HEK293 (cell line): ENCODE measurements at regions not wholly inside any gene's neighbourhood (a gene's known extent, or its start where the extent isn't known, plus 50 kb on each side); places are given as distances from the start of the nearest gene placed in this dataset.

Experiments used
- CTCF ChIP-seq: fragments of 450-650 bp; formaldehyde crosslinking; IDR thresholded peaks from 2 replicates; pipeline ENCODE4 v1.5.1; 2016; ENCODE audit warnings: missing biosample characterization, missing genetic modification characterization
- GLI4 ChIP-seq: fragments of 450-650 bp; formaldehyde crosslinking; IDR thresholded peaks from 2 replicates; pipeline ENCODE4 v1.5.1; 2016; ENCODE audit warnings: missing biosample characterization, missing genetic modification characterization
- OSR2 ChIP-seq: fragments of 450-650 bp; formaldehyde crosslinking; IDR thresholded peaks from 2 replicates; pipeline ENCODE4 v1.5.1; 2016; ENCODE audit warnings: missing biosample characterization, missing genetic modification characterization
- TRIM28 ChIP-seq: IDR thresholded peaks from 2 replicates; pipeline ENCODE4 v1.6.1; 2011; ENCODE audit warnings: low read length, control low read depth, borderline replicate concordance
- ZBTB20 ChIP-seq: fragments of 450-650 bp; formaldehyde crosslinking; IDR thresholded peaks from 2 replicates; pipeline ENCODE4 v1.5.1; 2016; ENCODE audit warnings: missing biosample characterization, missing genetic modification characterization
- ZNF398 ChIP-seq: fragments of 450-650 bp; formaldehyde crosslinking; IDR thresholded peaks from 2 replicates; pipeline ENCODE4 v1.5.1; 2017; ENCODE audit warnings: missing biosample characterization, missing genetic modification characterization
- ZNF513 ChIP-seq: fragments of 450-650 bp; IDR thresholded peaks from 2 replicates; pipeline ENCODE4 v1.5.1; 2018; ENCODE audit warnings: missing biosample characterization, missing genetic modification characterization
- ZNF530 ChIP-seq: fragments of 450-650 bp; formaldehyde crosslinking; IDR thresholded peaks from 2 replicates; pipeline ENCODE4 v1.5.1; 2016; ENCODE audit warnings: low read depth, missing biosample characterization, missing genetic modification characterization
- ZNF629 ChIP-seq: fragments of 450-650 bp; formaldehyde crosslinking; IDR thresholded peaks from 2 replicates; pipeline ENCODE4 v1.5.1; 2017; ENCODE audit warnings: missing biosample characterization, missing genetic modification characterization
- TF ChIP-seq, protein P1 (sequence below): fragments of 450-650 bp; formaldehyde crosslinking; IDR thresholded peaks from 2 replicates; pipeline ENCODE4 v1.5.1; 2017; ENCODE audit warnings: missing biosample characterization, missing genetic modification characterization
- TF ChIP-seq, protein P2 (sequence below): fragments of 450-650 bp; formaldehyde crosslinking; IDR thresholded peaks from 2 replicates; pipeline ENCODE4 v1.5.1; 2016; ENCODE audit warnings: missing biosample characterization, missing genetic modification characterization

DNA sequence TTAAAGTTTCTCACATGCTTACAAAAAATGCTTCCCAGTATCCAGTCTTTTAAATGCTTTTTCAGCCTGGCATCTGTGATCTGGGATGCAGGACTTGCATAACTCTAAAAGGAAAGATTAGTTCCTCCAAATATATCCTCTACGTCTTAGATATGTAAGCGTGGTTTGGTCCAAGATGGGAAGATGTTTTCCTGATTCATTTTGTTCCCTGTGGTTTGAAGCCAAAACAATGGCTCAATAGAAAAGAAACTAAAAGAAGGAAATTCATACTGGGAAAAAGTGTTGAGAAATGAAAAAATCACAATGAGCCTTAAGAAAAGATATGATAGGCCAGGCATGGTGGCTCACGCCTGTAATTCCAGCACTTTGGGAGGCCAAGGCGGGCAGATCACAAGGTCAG is 1002.8 kb downstream of the NAALADL2 start:
- TF ChIP-seq TRIM28 (no peak), ZNF398 (tag by site-specific recombination) (no peak), ZNF530 (no peak), OSR2 (tag by site-specific recombination) (no peak), ZBTB20 (no peak), GLI4 (tag by site-specific recombination) (no peak), ZNF629 (tag by site-specific recombination) (no peak), ZNF513 (tag by site-specific recombination) (no peak), CTCF (tag by site-specific recombination) (no peak)
- TF ChIP-seq, protein P1, sequence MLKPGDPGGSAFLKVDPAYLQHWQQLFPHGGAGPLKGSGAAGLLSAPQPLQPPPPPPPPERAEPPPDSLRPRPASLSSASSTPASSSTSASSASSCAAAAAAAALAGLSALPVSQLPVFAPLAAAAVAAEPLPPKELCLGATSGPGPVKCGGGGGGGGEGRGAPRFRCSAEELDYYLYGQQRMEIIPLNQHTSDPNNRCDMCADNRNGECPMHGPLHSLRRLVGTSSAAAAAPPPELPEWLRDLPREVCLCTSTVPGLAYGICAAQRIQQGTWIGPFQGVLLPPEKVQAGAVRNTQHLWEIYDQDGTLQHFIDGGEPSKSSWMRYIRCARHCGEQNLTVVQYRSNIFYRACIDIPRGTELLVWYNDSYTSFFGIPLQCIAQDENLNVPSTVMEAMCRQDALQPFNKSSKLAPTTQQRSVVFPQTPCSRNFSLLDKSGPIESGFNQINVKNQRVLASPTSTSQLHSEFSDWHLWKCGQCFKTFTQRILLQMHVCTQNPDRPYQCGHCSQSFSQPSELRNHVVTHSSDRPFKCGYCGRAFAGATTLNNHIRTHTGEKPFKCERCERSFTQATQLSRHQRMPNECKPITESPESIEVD (tag by site-specific recombination): no peak
- TF ChIP-seq, protein P2, sequence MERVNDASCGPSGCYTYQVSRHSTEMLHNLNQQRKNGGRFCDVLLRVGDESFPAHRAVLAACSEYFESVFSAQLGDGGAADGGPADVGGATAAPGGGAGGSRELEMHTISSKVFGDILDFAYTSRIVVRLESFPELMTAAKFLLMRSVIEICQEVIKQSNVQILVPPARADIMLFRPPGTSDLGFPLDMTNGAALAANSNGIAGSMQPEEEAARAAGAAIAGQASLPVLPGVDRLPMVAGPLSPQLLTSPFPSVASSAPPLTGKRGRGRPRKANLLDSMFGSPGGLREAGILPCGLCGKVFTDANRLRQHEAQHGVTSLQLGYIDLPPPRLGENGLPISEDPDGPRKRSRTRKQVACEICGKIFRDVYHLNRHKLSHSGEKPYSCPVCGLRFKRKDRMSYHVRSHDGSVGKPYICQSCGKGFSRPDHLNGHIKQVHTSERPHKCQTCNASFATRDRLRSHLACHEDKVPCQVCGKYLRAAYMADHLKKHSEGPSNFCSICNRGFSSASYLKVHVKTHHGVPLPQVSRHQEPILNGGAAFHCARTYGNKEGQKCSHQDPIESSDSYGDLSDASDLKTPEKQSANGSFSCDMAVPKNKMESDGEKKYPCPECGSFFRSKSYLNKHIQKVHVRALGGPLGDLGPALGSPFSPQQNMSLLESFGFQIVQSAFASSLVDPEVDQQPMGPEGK: no peak
